Gastroesophageal sphincter (tissue), 3 donors: ENCODE measurements at regions not wholly inside any gene's neighbourhood (a gene's known extent, or its start where the extent isn't known, plus 50 kb on each side); places are given as distances from the start of the nearest gene placed in this dataset.

Experiments
- CTCF ChIP-seq, 4 experiments: fragments of 200-600 bp in 2 of 4; fragments of 450-650 bp in 2 of 4; sonication (generic) in 1 of 4; IDR thresholded peaks; one replicate each; pipeline ENCODE4 v1.5.1; 2017 to 2019; ENCODE audit warnings: antibody characterized with exemption in 4 of 4, mild to moderate bottlenecking in 2 of 4, moderate library complexity in 2 of 4
- POLR2A ChIP-seq, 2 donors: fragments of 450-650 bp; IDR thresholded peaks; one replicate each; pipeline ENCODE4 v1.6.1; 2017; ENCODE audit warnings: antibody characterized with exemption in 2 of 2, mild to moderate bottlenecking in 2 of 2, moderate library complexity in 1 of 2

GRCh38 chr7:131046246-131046645 lies 281.4 kb upstream of the MKLN1 start:
- TF ChIP-seq POLR2A (IDR thresholded peaks at IDR 0.05) = no peak
- no peak for TF ChIP-seq CTCF (IDR thresholded peaks at IDR 0.05)
